ENCODE measurements at regions not wholly inside any gene's neighbourhood (a gene's known extent, or its start where the extent isn't known, plus 50 kb on each side); places are given as distances from the start of the nearest gene placed in this dataset.
"Not testable (repeated sequence)": the region's sequence is repeated elsewhere in the genome, so short reads cannot be mapped to it uniquely, and the experiment has no call there.

- DNase-seq (ENCODE audit: low spot score) = no peak
These were observed 605.5 kb upstream of the FAM98A start for GRCh38 chr2:34204560-34204959.

- DNase-seq (ENCODE audit: low spot score) = no peak
These were observed 602.0 kb upstream of the FAM98A start for GRCh38 chr2:34201099-34201498.

GRCh38 chr2:34199971-34200370 is 600.9 kb upstream of the FAM98A start:
- DNase-seq (ENCODE audit: low spot score) = no peak

- no peak for DNase-seq (ENCODE audit: low spot score)
These were observed 594.1 kb upstream of the FAM98A start for GRCh38 chr2:34193164-34193563.

GRCh38 chr2:34188464-34189303 is 589.6 kb upstream of the FAM98A start:
- no peak for DNase-seq (ENCODE audit: low spot score)

GRCh38 chr2:34179511-34179910 is 580.4 kb upstream of the FAM98A start:
- no peak for DNase-seq (ENCODE audit: low spot score)

GRCh38 chr2:34178482-34178881 is 579.4 kb upstream of the FAM98A start:
- DNase-seq (ENCODE audit: low spot score) = no peak

- no peak for DNase-seq (ENCODE audit: low spot score)
These were observed 577.6 kb upstream of the FAM98A start for GRCh38 chr2:34176693-34177092.

- no peak for DNase-seq (ENCODE audit: low spot score)
These were observed 575.4 kb upstream of the FAM98A start for GRCh38 chr2:34174506-34174905.

- DNase-seq (ENCODE audit: low spot score) = no peak
These were observed 563.1 kb upstream of the FAM98A start for GRCh38 chr2:34162231-34162630.

- DNase-seq (ENCODE audit: low spot score) = no peak
These were observed 562.5 kb upstream of the FAM98A start for GRCh38 chr2:34161549-34161948.

GRCh38 chr2:34159901-34160300 is 560.8 kb upstream of the FAM98A start:
- DNase-seq (ENCODE audit: low spot score) = no peak

- DNase-seq (ENCODE audit: low spot score) = no peak
These were observed 554.4 kb upstream of the FAM98A start for GRCh38 chr2:34153484-34153883.

GRCh38 chr2:34147780-34148179 is 548.7 kb upstream of the FAM98A start:
- no peak for DNase-seq (ENCODE audit: low spot score)

GRCh38 chr2:34143149-34143548 is 544.0 kb upstream of the FAM98A start:
- no peak for DNase-seq (ENCODE audit: low spot score)

- DNase-seq (ENCODE audit: low spot score) = not testable (repeated sequence)
These were observed 543.5 kb upstream of the FAM98A start for GRCh38 chr2:34142531-34143008.

GRCh38 chr2:34133065-34133464 is 534.0 kb upstream of the FAM98A start:
- not testable (repeated sequence) for DNase-seq (ENCODE audit: low spot score)

GRCh38 chr2:34126279-34126678 is 527.2 kb upstream of the FAM98A start:
- DNase-seq (ENCODE audit: low spot score) = no peak

- no peak for DNase-seq (ENCODE audit: low spot score)
These were observed 525.1 kb upstream of the FAM98A start for GRCh38 chr2:34123996-34124785.

- DNase-seq (ENCODE audit: low spot score) = no peak
These were observed 522.0 kb upstream of the FAM98A start for GRCh38 chr2:34121076-34121475.

GRCh38 chr2:34115076-34115475 is 516.0 kb upstream of the FAM98A start:
- DNase-seq (ENCODE audit: low spot score) = no peak

- DNase-seq (ENCODE audit: low spot score) = no peak
These were observed 513.1 kb upstream of the FAM98A start for GRCh38 chr2:34112161-34112560.

- no peak for DNase-seq (ENCODE audit: low spot score)
These were observed 511.3 kb upstream of the FAM98A start for GRCh38 chr2:34110392-34110791.

Measured in A172 (cell line).